GM12872 (cell line): ENCODE measurements at regions not wholly inside any gene's neighbourhood (a gene's known extent, or its start where the extent isn't known, plus 50 kb on each side); places are given as distances from the start of the nearest gene placed in this dataset.

Source experiments
- TF ChIP-seq, protein P1 (sequence below): IDR thresholded peaks from 3 replicates; pipeline ENCODE4 v1.5.1; 2011; ENCODE audit warnings: low read depth, mild to moderate bottlenecking, low read length, moderate library complexity; ENCODE audit not compliant: insufficient read depth

DNA sequence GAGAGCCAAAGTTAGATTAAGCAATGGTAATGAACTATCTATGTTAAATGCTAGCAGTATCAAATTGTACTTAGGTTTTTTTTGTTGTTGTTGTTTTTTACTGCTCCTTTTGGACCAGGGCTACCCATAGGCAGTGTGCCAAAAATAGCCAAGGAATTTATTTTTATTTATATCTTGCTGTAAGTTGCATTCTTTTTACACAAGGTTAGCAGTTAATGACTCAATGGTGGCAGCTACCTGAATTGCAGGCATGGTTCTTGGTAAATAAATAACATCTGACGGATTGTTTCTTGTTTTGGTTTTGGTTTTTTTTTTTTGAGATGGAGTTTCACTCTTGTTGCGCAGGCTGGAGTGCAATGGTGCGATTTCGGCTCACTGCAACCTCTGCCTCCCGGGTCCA is 194.8 kb upstream of the TSC22D1 start:
- TF ChIP-seq, protein P1, sequence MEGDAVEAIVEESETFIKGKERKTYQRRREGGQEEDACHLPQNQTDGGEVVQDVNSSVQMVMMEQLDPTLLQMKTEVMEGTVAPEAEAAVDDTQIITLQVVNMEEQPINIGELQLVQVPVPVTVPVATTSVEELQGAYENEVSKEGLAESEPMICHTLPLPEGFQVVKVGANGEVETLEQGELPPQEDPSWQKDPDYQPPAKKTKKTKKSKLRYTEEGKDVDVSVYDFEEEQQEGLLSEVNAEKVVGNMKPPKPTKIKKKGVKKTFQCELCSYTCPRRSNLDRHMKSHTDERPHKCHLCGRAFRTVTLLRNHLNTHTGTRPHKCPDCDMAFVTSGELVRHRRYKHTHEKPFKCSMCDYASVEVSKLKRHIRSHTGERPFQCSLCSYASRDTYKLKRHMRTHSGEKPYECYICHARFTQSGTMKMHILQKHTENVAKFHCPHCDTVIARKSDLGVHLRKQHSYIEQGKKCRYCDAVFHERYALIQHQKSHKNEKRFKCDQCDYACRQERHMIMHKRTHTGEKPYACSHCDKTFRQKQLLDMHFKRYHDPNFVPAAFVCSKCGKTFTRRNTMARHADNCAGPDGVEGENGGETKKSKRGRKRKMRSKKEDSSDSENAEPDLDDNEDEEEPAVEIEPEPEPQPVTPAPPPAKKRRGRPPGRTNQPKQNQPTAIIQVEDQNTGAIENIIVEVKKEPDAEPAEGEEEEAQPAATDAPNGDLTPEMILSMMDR, result no peak

GRCh38 chr13:44769686-44770085 is 193.6 kb upstream of the TSC22D1 start:
- TF ChIP-seq, protein P1, result no peak

DNA sequence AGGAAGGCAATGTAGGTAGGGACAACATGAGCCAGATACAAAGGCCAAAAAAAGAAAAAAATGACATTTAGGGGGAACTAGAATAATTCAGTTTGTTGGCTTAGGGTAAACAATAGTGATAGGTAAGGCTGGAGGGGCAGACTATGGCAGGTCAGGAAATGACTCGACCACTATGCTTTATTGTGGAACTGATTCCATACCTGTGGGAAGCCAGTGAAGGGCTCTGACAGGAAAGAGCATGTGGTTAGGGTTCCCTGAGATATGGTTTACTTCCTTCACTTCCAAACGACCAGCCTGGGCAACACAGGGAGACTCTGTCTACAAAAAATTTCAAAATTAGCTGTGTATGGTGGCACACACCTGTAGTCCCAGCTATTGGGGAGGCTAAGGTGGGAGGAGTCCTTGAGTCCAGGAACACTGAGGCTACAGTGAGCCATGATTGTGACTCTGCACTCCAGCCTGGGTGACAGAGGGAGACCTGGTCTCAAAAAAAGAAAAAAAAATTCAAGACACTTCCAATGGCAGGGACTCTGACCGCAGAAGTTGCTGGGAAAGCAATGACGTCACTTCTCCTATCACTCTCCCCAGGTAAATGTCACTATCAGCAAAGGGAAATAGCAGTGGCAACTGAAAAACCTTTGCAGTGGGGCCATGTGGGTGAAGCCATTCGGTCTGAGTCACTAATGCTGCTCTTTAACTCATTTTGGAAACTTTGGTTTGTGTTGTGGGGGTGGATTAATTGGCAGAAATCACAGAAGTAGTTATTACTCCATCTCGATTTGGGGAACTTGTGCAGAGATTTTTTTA is 192.8 kb upstream of the TSC22D1 start:
- TF ChIP-seq, protein P1, result no peak

DNA sequence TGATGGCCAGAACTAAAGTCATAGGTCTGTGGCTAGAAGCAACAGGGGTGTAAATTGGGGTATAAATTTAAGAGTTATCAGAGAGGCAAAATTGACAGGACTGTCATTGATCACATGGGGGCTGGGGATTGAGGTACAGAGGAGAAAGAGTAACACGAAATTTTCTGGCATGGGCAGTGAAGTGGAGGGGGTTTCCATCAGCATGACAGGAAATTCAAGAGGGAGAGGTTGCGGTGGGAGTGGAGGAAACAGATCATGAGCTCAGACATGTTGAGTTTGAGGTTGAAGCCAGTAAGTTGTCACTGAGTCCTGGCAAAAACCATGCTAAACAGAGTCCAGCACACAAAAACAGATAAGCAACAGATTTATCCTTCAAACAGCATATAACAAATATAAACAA is 192.1 kb upstream of the TSC22D1 start:
- TF ChIP-seq, protein P1, result no peak

DNA sequence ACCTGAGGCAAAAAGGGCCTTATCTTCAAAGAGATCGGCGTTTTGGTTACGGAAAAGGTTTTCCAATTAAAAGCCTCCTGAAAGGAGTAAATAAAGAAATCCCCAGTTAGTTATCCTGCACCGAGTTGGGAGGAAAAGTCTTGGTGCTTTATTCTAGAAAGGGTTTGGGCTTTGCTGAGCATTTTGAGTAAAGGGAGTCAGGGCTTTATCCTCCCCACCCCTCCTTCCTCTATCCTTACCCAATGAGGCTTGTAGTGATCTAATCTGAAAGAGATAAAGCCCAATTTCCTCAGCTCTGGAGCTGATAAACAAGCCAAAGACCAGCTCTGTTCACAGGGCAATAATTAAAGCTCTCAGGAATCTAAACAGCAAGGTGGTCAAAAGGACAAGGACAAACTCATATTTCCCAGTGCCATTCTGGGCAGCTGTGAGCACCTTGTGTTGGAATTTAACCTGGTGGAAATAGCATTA is 188.9 kb upstream of the TSC22D1 start:
- TF ChIP-seq, protein P1, result no peak

DNA sequence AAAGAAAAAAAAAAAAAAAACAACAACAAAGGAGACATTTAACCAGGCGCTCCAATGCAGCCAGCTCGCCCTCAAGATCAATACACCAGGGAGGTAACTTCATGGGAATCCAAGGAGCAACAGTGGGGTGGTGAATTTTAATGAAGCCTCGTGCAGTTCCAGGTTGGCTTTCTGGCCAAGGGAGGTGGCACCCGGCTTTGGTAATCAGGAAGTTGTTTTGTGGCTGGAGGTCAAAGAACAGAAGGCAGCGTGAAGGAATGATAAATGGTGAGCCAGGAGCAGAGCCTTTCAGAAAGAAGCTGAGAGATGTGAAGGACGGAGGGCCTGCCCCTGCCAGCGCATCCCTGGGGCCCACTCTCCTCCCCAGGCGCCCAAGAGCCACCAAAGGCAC is 188.2 kb upstream of the TSC22D1 start:
- TF ChIP-seq, protein P1, result no peak

GRCh38 chr13:44763615-44764301 is 187.6 kb upstream of the TSC22D1 start:
- TF ChIP-seq, protein P1, result no peak
